Endothelial cell of umbilical vein (primary cell): ENCODE measurements at regions not wholly inside any gene's neighbourhood (a gene's known extent, or its start where the extent isn't known, plus 50 kb on each side); places are given as distances from the start of the nearest gene placed in this dataset.

Experiments used
- CTCF ChIP-seq, 2 donors: IDR thresholded peaks; 1 replicate in 1 of 2; 2 replicates in 1 of 2; pipeline ENCODE4 v1.5.1; 2011; ENCODE audit warnings: low read length in 2 of 2, mild to moderate bottlenecking in 2 of 2, moderate library complexity in 2 of 2, control low read depth in 1 of 2, inconsistent platforms in 1 of 2, low read depth in 1 of 2; ENCODE audit not compliant: insufficient read depth in 1 of 2; ENCODE audit errors: extremely low read depth in 1 of 2
- EZH2 ChIP-seq: IDR thresholded peaks from 2 replicates; pipeline ENCODE4 v1.6.1; 2012; ENCODE audit warnings: borderline replicate concordance, low read depth, mild to moderate bottlenecking, moderate library complexity, low read length, inconsistent platforms; ENCODE audit not compliant: severe bottlenecking
- MAX ChIP-seq: IDR thresholded peaks from 2 replicates; pipeline ENCODE4 v1.6.1; 2011; ENCODE audit not compliant: insufficient read depth, insufficient read length
- MYC ChIP-seq: IDR thresholded peaks from one replicate; pipeline ENCODE4 v1.6.1; 2011; ENCODE audit warnings: mild to moderate bottlenecking, low read depth, low read length
- POLR2A ChIP-seq: IDR thresholded peaks from 2 replicates; pipeline ENCODE4 v1.6.1; 2012; ENCODE audit warnings: low read depth, mild to moderate bottlenecking, control low read depth, low read length
- POLR2AphosphoS5 ChIP-seq: IDR thresholded peaks from 2 replicates; pipeline ENCODE4 v1.6.1; 2012; ENCODE audit warnings: low read depth, mild to moderate bottlenecking, control low read depth, low read length, moderate library complexity; ENCODE audit not compliant: insufficient read depth

GRCh38 chr4:33025236-33025635 is 2305.1 kb downstream of the PCDH7 start:
- TF ChIP-seq CTCF (IDR thresholded peaks at IDR 0.05; ENCODE audit: extremely low read depth in 1 of 2, insufficient read depth in 1 of 2, low read depth in 1 of 2, low read length in 2 of 2) (no peak), POLR2AphosphoS5 (no peak), MAX (no peak), EZH2 (no peak), MYC (no peak), POLR2A (no peak)
